ENCODE measurements at regions not wholly inside any gene's neighbourhood (a gene's known extent, or its start where the extent isn't known, plus 50 kb on each side); places are given as distances from the start of the nearest gene placed in this dataset. TPM values are rescaled to one million over a fixed set of nuclear protein-coding genes. Genes with fewer than 3 reads are reported as not detected.
"Not testable (repeated sequence)": the region's sequence is repeated elsewhere in the genome, so short reads cannot be mapped to it uniquely, and the experiment has no call there.

DNA sequence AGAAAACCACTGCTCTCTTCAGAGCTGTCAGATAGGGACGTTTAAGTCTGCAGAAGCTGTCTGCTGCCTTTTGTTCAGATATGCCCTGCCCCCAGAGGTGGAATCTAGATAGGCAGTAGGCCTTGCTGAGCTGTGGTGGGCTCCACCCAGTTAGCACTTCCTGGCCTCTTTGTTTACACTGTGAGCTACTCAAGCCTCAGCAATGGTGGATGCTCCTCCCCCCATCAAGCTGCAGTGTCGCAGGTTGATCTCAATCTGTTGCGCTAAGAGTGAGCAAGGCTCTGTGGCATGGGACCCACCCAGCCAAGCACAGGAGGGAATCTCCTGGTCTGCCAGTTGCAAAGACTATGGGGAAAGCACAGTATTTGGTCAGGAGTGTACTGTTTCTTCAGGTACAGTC, 59.2 kb upstream of the ZNF641 start:
- not testable (repeated sequence) for DNase-seq

DNA sequence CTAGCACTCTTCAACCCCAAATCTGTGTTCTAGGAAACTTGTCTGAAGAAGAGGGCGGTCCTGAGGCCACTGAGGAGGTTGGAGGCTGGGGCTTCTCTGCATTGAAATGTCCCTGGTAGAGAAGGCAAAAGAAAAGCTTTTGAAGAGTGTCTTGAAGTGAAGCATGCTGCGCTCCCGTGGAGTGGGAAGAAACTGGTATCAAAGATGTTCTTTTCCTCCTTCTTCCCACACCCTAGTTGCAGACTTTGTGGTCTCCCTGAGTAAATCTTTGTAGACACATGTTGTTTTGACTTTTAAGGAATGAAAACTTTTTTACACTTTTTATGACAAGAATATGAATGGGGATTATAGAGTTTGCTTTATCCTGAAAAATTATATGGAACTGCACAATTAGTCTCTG, 59.0 kb upstream of the ANP32D start:
- no peak for DNase-seq

DNA sequence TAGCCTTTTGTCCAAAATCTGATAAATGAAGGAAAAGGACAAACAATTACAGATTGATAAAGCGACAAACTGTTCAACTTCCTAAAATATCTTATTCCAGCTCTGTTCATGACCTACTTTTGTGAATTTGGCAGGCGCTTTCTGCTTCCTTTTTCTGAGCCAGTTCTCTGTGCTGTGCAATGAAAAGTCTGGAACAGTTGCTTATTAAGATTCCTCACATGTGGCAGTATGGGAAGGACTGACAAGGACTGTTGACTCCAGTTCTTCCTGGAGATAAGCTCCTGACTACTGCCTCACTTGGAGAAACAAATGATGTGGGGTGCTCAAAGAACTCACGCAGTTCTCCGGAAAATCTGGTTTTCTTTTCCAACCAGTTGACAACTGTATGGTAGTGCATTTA, 58.3 kb upstream of the ANP32D start:
- peak; percentile 21 for DNase-seq

DNA sequence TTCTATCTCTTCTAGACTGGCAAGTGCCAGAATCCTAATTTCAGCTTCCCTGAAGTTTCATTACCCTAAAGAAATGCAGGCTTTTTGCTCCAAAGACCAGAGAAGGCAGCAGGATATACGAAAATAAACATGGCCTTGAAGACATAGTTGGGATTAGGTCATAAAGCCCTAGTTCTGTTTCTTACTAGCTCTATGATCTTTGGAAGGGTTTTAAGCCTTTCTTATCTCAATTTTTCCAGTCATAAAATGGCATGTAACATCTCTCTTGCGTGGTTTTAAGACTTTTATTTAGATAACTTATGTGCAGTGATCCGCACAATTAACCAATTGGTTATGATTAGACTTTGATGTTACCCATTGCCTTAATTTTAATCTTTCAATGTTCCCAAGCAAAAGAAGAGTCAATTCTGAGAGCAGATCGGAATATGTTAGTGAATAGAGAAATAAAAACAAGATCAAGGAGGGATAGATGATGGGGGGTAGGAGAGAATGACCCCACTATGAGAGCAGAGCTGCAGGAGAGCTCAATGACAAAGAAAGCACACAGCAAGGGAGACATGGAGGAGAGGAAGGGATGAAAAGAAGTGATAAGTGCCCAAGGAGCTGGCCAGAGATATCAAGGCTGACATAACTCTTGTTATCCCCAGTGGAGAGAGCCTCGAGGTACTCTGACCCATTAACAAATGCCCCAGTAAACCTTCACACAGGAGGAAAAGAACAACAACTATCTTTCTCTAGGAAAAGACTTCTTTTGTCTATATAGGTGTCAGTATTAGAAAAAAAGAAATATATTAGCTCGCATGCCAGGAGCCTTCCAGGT, 53.0 kb upstream of the ANP32D start:
- DNase-seq, result no peak

DNA sequence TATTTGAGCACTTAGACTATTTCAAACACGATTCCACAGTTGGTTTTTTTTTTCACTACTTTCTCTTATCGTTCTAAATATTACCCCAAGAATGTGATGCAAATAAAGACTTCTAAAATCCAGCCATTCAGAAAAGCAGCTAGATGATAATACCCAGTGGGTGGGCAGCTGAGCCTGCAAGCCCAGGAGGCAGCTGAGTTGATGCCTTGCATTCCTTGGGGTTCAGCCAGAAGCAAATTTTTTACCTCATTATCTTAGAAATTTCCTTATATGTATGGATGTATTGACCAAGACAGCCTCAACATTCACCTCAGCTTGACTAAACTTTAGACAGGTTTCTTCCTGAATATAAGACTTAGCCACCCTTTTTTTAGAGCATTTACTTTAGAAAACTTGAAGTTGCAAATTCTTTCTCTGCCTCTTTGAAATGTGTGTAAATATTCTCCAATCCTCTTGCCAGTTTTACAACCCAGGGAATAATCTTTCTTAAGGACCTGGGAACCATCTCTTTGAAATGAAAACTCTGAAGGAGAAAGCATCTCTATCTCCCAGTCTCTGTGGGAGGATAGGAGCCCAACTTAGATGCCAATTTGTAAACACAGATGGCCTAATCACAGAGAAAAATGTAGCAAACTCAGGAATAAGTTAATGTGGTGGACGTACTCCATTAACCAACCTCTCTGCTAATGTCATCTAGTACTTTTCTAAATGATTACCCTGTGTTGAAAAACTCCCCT, 52.2 kb upstream of the ANP32D start:
- no peak for DNase-seq

DNA sequence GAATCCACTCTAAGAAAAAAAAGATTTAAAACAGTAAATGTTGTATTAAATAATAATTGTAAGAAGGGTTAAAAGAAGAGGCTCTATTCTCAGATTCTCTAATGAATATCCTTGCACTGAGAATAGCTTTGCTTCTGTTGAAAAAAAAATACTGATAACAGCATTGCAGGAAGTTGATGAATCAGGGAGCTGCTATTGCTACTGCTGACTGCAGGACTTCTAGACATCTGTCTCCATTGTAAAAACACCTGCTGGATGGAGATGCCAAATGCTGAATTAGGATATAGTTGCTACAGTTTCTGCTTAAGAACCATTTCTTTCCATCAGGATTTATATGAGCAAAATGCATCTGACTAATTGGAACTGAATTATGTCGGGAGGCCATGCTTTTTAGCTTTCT, 50.3 kb upstream of the ANP32D start:
- no peak for DNase-seq

Small RNA genes lying in the stretch of these regions (small RNA-seq; reads per million reads assigned to genes)
- gene OR8S21P (ENCODE audit: low replicate concordance), result not detected

Data from tongue (tissue), 2 donors.